Esophagus squamous epithelium (tissue), 4 donors: ENCODE measurements at regions not wholly inside any gene's neighbourhood (a gene's known extent, or its start where the extent isn't known, plus 50 kb on each side); places are given as distances from the start of the nearest gene placed in this dataset.

Experiments used
- CTCF ChIP-seq, 6 experiments: fragments of 450-650 bp in 4 of 6; fragments of 200-600 bp in 2 of 6; sonication (generic) in 2 of 6; IDR thresholded peaks; one replicate each; pipeline ENCODE4 v1.5.1; 2016 to 2019; ENCODE audit warnings: antibody characterized with exemption in 6 of 6, mild to moderate bottlenecking in 4 of 6, moderate library complexity in 4 of 6
- POLR2A ChIP-seq, 4 donors: fragments of 450-650 bp; IDR thresholded peaks; one replicate each; pipeline ENCODE4 v1.6.1; 2017; ENCODE audit warnings: antibody characterized with exemption in 4 of 4, mild to moderate bottlenecking in 4 of 4, moderate library complexity in 3 of 4

- TF ChIP-seq POLR2A (IDR thresholded peaks at IDR 0.05) (no peak), CTCF (IDR thresholded peaks at IDR 0.05) (no peak)
Measured at GRCh38 chr18:71485611-71486010, 1058.5 kb downstream of the CBLN2 start.
